HG02970 (cell line): ENCODE measurements at regions not wholly inside any gene's neighbourhood (a gene's known extent, or its start where the extent isn't known, plus 50 kb on each side); places are given as distances from the start of the nearest gene placed in this dataset.
"Not testable (repeated sequence)": the region's sequence is repeated elsewhere in the genome, so short reads cannot be mapped to it uniquely, and the experiment has no call there.

ENCODE experiments used
- ATAC-seq: cut with Tn5 transposase; IDR thresholded peaks from one replicate; pipeline ENCODE4 v1.9.1; 2021; ENCODE audit warnings: mild to moderate bottlenecking, moderate library complexity, moderate number of reproducible peaks; ENCODE audit not compliant: unreplicated experiment, low FRiP score

DNA sequence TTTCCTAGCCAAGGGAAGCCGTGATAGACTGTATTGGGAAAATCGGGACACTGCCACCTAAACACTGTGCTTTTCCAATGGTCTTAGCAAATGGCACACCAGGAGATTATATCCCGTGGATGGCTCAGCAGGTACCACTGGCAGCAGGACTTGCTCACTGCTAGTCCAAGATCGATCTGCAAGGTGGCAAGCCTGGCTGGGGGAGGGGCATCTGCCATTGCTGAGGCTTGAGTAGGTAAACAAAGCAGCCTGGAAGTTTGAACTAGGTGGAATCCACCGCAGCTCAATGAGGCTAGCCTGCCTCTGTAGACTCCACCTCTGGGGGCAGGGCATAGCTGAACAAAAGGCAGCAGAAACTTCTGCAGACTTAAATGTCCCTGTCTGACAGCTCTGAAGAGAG lies 1262.7 kb upstream of the ZEB2 start:
- ATAC-seq = not testable (repeated sequence)

DNA sequence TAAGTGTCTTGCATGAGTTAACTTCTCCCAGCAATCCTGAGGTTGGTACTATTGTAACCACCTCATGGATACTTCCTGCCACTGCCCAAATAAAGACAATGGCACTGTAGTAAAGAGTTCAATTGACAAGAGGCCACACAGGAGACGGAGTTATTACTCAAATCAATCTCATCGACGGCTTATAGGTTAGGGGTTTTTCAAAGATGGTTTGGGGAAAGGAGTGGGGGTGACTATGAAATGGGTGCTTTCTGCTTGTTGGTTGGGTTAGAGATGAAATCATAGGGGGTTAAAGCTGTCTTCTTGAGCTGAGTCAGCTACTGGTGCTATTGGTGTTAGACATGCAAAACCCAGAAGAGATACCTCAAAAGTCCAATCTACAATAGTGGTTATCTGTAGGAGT lies 1258.0 kb upstream of the ZEB2 start:
- ATAC-seq = no peak

DNA sequence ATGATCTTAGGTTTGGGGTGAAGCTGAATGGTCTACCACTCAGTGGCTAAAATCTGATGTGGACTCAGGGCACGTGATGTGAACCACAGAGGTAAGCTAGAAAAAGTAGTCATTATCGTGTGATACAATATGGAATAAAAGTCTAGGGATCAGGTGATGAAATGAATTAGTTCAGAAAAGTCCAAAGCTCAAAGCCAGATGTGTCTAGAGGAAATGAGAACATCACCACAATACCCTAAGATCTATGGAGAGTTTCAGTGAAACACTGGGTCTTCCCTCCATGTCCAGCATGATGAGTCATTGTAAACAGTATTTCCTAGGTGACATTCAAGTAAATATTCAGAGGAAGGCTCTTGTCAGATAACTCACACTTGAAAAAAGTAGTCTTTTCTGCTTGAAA lies 1257.4 kb upstream of the ZEB2 start:
- ATAC-seq = no peak

DNA sequence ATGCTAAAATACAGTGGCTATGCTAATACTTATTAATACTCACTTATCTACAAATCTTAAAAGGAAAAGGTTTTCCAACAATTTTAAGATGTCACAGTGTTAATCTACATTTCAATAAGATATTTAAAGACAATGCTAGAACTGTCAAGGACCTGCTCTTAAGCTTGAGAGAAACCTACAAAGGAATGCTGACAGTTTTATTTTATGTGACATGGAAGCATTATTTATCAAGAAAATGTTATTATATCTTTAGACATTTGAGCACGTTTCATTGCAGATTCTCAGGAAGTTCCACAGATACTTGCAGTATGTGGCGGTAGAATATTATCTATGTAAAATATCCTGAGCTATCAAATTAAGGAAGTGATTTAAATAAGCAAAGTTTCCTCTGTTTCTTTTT lies 1255.7 kb upstream of the ZEB2 start:
- ATAC-seq = no peak

DNA sequence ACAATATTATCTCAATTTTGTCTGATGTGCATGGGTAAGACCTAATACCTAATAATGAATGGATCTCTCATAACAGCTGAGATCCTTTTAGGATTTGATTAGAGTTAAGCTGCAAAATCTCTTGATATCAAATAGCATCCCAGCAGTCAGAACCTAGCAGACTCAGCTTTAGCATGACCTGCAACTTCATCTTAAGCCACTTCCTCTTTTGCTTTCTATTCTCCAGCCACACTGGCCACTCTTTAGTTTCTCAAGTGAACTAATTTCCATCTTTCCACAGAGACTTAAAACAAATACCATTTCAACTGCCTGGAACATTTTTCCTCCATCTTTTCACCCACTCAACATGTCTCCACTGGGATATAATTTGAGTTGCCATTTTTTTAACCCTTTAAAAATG lies 1251.6 kb upstream of the ZEB2 start:
- peak; percentile 92 for ATAC-seq

DNA sequence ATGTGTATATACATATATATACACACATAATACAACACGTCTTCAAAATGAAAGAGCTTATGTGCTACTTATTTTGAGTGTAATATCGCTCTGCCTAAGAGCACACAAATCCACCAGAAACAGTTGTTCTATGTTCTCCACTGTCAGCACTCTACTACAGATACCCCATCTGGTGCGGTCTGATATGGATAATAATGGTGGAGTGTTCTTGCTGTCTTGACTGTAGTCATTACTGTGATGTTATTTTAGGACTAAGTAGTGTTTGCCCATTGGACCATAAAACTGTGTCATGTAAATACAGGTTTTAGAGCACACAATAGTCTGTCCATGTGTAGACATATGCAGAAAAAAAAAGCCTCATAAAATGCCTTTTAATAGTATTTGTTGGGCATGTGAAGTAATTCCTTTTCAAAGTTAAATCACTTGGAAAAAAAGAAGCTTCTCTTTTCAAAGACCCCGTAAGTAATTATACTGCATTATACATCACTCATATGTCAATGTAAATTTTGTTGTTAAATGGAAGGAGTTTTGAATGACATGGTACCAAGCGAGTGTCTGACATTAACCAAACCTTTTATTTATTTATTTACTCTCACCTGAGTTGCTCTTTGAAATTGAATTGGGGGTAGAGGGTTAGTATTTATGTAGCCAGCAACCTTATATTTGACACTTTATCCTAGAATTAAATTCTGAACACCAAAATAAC lies 1249.2 kb upstream of the ZEB2 start:
- ATAC-seq = no peak

DNA sequence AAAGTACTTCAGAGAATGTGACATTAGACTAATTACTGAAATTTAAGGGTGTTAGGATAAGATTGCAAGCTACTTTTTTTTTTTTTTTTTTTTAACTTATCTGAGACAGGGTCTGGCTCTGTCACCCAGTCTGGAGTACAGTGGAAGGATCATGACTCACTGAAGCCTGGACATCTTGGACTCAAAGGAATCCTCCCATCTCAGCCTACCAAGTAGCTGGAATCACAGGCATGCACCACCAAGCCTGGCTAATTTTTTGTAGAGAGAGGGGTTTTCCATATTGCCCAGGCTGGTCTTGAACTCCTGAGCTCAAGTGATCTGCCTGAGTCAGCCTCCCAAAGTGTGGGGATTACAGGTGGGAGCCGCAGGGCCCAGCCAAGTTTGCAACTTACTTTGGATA lies 1246.0 kb upstream of the ZEB2 start:
- ATAC-seq = no peak

DNA sequence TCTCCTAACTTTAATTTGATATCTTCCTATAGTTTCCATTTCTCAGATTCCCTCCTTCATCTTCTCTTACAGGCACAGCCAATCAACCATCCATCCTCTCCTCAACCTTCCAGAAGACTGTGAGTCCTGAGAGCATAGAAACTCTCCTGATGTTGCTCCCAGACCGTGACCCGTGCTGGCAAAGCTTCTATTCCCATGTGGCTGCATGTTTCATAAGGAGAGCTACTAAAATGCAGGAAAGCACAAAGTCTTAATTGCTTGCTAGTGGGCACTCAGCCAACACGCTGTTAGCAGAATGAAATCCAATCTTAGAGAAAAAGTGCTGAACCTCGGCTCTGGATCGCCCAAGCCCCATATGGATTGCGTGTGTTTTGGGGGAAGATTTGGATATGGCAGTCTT lies 1244.7 kb upstream of the ZEB2 start:
- no peak for ATAC-seq

DNA sequence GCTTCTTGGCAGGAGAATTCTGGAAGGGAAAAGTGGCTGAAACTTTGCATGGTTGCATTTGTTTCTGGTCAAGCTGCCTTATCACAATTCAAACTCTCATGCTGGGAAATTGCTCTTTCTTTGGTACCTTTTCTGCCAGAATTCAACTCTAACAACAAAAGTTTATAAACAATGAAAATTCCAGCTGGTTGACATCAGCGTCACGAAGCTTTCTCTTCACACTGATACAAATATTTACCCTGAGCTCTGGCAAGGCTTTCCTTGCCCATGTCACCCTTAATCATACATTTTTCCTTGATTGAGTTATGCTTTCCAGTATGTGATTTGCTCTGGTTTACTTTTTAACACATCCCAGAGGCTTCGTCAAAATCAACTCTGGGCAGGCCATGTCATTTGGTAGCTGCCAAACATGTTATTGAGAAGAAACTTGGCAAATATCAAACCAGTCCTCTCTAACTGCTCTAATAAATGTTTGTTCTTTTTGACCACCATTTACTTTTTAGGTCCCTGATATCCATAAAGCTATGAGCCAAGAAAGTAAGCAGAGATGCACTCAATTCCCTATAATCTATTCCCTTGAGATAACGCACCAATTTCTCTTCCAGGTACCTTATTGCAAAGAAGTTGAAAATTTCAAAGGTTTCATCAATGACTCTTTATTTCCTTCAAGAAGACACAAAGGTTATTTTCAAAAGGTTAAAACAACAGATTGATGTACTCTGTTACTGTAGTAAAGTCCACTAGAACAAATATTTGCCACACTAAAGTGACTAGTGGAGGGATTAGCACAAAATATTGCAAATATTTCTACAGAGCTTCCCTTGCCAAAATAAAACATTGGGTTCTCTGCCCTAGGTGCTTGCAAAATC lies 1241.1 kb upstream of the ZEB2 start:
- no peak for ATAC-seq

DNA sequence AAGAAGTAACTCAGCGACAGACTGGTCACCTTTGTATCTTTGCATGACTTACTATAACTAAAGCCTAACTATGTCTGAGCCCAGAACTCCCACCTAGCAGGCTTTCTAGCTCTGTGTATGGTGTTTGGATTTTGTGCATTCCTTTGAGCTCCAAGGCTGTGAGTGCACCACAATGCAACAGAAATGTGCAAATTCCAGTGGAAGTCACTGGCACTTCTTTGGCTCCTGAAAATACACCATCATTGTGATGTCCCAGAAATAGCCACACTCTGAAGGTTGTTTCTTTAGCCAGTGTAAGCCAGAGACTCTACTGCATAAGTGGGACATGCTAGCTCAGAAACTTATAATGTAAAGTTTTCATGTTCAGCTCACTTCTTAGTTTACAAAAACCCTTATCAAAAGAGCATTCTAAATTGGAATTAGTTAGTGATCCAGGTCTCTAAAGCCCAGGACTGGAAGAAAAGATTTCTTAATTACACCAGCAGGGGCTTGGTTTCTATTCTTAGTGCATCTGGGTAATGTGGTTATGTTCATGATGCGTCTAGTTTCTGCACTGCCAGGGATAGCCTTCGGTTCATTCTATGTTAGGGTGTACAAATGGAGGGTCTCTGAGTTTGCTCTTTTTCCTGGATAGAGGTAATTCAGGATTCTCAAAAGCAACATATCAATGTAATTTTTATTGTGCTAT lies 1239.5 kb upstream of the ZEB2 start:
- ATAC-seq = no peak

DNA sequence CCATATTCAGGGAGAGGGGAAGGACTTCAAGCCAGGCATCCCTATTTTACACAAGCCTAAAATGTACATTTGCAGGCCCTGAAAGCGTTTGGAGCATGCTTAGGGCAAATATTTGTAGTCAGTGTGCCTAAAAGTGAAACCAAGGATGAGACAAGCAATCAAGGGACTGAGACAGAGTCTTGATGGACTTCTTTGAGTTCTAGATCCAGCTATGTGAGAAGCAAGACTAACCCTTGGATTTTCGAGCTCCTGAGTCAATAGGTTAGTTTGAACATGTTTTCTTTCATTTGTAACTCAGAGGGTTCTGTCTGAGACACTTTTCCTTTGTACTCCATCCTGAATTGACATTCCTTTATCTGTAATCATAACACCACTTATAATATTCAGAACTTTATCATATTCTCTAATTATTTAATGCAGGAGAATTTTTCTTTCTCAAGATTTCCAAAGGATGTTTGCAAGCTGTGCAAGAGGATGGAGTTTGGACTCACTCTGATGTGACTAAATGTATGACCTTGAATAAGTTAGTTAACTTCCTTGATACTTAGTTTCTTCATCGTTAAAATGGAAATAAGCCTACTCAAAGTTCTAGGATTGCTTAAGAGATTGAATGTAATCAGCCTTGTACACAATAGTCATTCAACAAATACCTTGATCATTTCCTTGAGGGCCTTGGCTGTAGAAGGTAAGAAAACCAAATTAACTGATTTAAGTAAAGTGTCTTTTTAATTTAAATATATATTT lies 1237.8 kb upstream of the ZEB2 start:
- ATAC-seq = no peak

DNA sequence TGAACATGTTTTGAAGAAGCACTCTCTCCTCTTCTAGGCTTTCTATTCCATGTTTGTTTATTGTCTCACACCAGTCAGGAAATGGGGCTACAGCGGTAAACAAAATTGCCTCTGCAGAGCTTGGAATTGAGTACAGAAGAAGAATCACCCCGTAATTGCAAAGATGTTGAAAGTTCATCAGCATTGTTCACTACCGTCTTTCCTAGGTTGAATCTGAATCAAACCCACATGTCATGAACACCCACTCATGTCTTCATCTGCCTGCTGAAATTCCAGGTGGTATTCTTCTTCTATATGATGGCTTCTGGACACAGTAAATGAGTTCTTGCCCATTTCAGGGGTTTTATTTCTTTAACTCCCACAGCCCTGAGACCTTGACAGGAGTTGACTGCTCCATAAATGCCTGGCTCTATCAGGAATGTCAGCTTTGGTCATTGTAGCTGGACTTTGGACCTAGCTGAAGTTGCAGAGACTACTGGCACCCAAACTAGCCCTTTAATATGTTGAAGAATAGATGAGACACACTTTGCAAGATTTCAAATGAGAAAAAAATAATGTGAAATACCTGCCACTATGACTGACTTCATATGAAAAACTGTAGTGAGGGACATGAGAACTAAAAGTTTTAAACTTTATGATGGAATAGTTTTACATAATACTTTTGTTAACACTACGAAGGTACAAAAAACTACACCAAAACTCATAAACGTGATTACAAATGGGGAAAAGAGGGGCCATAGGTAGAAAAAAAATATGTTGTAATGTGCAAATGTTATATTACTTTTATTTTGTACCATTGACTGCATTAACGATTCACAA lies 1235.3 kb upstream of the ZEB2 start:
- no peak for ATAC-seq

DNA sequence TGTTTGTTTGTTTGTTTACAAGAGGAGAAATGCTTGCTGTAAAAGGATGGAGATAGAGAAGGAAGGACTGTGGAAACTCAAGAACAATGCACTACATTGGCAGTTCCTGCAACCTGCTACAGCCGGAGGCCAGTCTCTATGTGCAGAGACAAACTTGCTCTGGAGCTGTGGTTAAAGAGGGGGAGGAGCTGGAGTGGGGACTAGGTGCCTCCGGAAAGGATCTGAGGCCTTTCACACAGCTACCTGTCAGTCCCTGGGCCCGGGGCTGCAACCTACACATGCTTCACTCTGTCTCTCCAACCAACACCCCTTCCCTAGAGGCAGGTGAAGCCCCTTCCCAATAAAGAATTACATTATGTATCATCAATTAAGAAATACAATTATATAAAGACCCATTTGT lies 1234.0 kb upstream of the ZEB2 start:
- no peak for ATAC-seq

DNA sequence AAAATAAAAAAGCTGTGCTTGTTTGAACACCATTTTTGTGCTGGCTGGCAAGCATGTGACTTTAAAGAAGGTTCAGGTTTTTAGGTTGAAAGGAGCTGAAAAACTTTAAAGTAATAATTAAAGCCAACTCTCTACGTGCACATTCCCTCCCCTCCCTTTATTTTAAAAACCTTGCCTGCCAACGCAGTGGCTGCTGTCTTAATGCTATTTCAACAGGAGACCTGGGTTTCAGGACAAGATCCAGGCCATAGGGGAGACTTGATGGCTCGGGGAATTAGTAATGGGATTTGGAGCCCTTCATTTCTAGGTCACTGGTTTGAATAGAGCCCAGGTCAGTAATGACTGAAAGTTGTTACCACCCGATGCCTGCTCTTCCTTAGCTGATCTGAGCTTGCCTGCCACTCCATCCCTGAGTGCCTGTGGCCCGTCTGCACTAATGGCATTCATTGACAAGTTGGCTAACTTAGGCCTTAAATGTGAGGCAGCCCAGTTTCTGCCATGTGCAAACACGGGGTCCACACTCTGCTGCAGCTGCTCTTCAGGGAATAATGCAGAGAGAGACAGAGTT lies 1233.2 kb upstream of the ZEB2 start:
- ATAC-seq = no peak

DNA sequence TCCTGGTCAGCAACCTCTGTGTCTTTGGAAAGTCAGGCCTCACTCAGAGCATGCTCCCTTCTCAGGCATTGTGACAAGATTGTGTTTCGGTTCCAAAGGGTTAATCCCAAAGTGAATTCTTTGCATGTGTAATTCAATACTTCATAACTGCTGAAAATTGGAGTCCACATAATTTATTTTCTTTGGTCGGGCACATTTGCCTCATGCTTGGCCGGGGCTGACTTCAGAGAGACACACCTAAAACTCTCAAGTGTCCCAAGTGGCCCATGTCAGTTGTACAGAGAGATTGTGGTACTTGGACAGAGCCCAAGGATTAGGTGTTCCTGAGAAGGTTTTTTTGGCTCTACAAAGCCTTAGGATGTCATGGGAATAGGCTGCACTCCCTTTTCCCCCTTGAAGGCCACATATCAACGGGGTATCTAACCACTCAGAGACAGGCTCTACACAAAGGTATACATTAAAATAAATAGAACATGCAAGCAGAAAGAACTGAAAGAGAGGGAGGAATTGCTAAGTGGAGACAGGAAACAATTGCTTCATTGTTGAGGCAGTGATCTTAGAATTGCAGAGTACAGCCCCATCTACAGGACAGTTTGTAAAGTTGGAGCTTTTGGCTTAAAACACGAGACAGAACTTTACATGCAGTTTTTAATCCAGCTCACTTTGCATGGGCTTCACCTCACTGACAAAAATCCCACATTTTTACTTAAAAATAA lies 1232.3 kb upstream of the ZEB2 start:
- peak; percentile 10 for ATAC-seq

DNA sequence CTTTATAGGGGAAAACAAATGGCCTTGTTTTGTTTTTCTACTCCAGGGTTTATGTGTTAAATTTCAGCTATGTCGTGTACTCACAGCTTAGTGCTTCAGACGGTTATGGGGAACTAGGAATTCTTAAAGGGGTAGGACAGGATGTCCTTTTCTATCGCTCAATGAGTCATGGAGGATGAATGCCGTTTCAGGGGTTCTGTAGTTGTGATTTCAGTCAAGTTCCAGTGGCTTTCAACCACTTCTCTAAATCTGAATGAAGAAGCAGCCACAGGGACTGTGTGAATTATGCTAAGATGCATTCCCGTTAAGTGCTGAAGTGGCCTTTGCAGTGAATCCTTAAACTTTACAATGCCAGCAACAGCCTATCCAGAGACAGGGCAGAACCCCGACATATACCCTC lies 1231.7 kb upstream of the ZEB2 start:
- ATAC-seq = peak; percentile 84

DNA sequence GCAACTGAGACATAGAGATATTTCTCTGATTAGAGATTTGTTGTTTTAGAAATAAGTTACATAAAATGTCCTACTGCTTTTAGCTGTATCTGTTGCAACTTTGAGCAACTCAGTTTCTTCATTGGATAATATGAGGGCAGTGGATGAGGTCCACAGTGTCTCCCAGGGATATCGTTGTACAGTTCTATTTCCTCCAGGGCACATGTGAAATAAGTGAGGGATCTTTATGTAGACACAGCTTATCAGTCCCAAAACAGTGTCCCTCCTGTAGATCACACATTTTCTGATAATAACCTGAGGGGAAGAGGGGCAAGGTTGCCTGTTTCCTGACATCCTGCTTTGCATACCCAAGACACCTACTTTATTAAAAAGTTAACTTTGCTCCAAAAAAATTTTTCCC lies 1231.2 kb upstream of the ZEB2 start:
- ATAC-seq = no peak

DNA sequence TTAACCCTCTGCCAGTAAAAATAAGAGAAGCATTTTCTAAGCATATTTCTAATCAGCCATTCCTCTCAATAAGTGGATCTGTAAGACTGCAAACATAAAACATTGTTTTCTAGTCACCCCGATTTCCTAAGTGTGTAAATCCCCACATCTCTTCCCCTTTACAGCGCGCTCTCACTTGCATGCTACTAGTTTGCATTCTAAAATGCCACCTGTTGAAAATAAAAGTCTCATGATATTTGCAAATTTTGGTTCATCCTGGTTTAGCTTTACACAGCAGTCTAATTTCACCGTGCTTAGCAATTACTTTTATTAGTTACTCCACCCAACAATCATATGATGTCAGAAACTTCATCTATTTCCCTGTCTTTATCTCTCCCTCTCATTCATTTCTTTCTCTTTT lies 1230.7 kb upstream of the ZEB2 start:
- no peak for ATAC-seq

DNA sequence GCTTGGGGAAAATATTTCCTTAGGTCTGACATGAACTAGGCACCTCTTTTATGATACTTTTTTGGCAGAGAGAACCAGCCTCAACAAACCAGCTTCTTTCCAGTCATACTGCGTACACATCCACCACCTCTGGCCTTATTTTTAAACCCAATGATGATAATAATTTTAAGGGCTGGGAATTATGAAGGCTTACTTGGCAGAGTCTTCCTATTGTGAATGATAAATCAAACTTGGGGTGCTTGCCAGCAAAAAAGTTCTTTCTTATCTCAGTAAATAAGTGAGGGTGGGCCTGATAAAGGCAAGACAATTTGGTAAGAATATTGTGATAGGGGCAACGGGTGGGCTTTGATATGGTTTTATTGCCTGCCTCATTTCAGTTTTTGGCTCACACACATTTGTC lies 1230.2 kb upstream of the ZEB2 start:
- no peak for ATAC-seq
